ENCODE measurements at regions not wholly inside any gene's neighbourhood (a gene's known extent, or its start where the extent isn't known, plus 50 kb on each side); places are given as distances from the start of the nearest gene placed in this dataset.

GRCh38 chr6:14876778-14877613 is 368.9 kb upstream of the JARID2 start (continued):
- TF ChIP-seq ATF2 (IDR thresholded peaks at IDR 0.05; ENCODE audit: low read length) (peak; percentile 95), PAX8 (IDR thresholded peaks at IDR 0.05) (no peak), RB1 (IDR thresholded peaks at IDR 0.05; ENCODE audit: borderline replicate concordance) (no peak), BHLHE40 (IDR thresholded peaks at IDR 0.05; ENCODE audit: borderline replicate concordance in 1 of 2, low read depth in 2 of 2, low read length in 1 of 2) (peak; percentile 7 to 23; a peak in 1 of 4 replicates), PRDM15 (CRISPR knock-in tag; IDR thresholded peaks at IDR 0.05) (no peak), CHD4 (IDR thresholded peaks at IDR 0.05) (0 out of 2 replicates have a peak, but pooled peaks have one; percentile 54), GATAD2B (conservative IDR thresholded peaks at IDR 0.05; ENCODE audit: low read depth) (peak; percentile 70; the same call in 1 of the 2 replicates), STAT3 (IDR thresholded peaks at IDR 0.05; ENCODE audit: low read depth, low read length) (0 out of 2 replicates have a peak, but pooled peaks have one; percentile 22), ESRRA (IDR thresholded peaks at IDR 0.05; ENCODE audit: low read length) (no peak), SP1 (IDR thresholded peaks at IDR 0.05; ENCODE audit: low read depth, low read length) (peak; percentile 68), IKZF2 (IDR thresholded peaks at IDR 0.05) (peak; percentile 100), PAX5 (IDR thresholded peaks at IDR 0.05; ENCODE audit: borderline replicate concordance, low read depth, low read length) (peak; percentile 66; the same call in 1 of the 2 replicates), YBX1 (IDR thresholded peaks at IDR 0.05) (no peak), POLR2AphosphoS5 (IDR thresholded peaks at IDR 0.05; ENCODE audit: low read length) (no peak), GABPA (IDR thresholded peaks at IDR 0.05; ENCODE audit: low read depth) (peak; percentile 70), ZBED1 (IDR thresholded peaks at IDR 0.05; ENCODE audit: borderline replicate concordance) (peak; percentile 75; the same call in 1 of the 2 replicates), SRF (IDR thresholded peaks at IDR 0.05; ENCODE audit: low read depth in 2 of 2, low read length in 2 of 2) (peak in 1 of 2 experiments; percentile 63; a peak in 2 of 4 replicates), ZNF592 (IDR thresholded peaks at IDR 0.05) (no peak), CHD1 (IDR thresholded peaks at IDR 0.05; ENCODE audit: low read depth, low read length) (no peak), POLR2A (IDR thresholded peaks at IDR 0.05; ENCODE audit: low read depth, low read length) (no peak)
- TF ChIP-seq, protein P1, sequence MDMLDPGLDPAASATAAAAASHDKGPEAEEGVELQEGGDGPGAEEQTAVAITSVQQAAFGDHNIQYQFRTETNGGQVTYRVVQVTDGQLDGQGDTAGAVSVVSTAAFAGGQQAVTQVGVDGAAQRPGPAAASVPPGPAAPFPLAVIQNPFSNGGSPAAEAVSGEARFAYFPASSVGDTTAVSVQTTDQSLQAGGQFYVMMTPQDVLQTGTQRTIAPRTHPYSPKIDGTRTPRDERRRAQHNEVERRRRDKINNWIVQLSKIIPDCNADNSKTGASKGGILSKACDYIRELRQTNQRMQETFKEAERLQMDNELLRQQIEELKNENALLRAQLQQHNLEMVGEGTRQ (IDR thresholded peaks at IDR 0.05; ENCODE audit: borderline replicate concordance, low read depth, low read length) = no peak

All from GM12878 (cell line).